ENCODE measurements at regions not wholly inside any gene's neighbourhood (a gene's known extent, or its start where the extent isn't known, plus 50 kb on each side); places are given as distances from the start of the nearest gene placed in this dataset.
"Not testable (repeated sequence)": the region's sequence is repeated elsewhere in the genome, so short reads cannot be mapped to it uniquely, and the experiment has no call there.

- DNase-seq (ENCODE audit: low spot score): no peak
Observed at GRCh38 chr4:152193059-152193458, 342.8 kb downstream of the FBXW7 start.

GRCh38 chr4:152190907-152191306 lies 345.0 kb downstream of the FBXW7 start:
- no peak for DNase-seq (ENCODE audit: low spot score)

- no peak for DNase-seq (ENCODE audit: low spot score)
Observed at GRCh38 chr4:152189451-152190179, 346.3 kb downstream of the FBXW7 start.

- no peak for DNase-seq (ENCODE audit: low spot score)
Observed at GRCh38 chr4:152188801-152189200, 347.1 kb downstream of the FBXW7 start.

GRCh38 chr4:152187693-152188092 lies 348.2 kb downstream of the FBXW7 start:
- DNase-seq (ENCODE audit: low spot score): no peak

GRCh38 chr4:152185786-152186550 lies 349.9 kb downstream of the FBXW7 start:
- DNase-seq (ENCODE audit: low spot score): no peak

GRCh38 chr4:152181150-152181549 lies 354.7 kb downstream of the FBXW7 start:
- no peak for DNase-seq (ENCODE audit: low spot score)

GRCh38 chr4:152180369-152180768 lies 355.5 kb downstream of the FBXW7 start:
- no peak for DNase-seq (ENCODE audit: low spot score)

- DNase-seq (ENCODE audit: low spot score): not testable (repeated sequence)
Observed at GRCh38 chr4:152177538-152177937, 358.4 kb downstream of the FBXW7 start.

- no peak for DNase-seq (ENCODE audit: low spot score)
Observed at GRCh38 chr4:152176627-152177214, 359.2 kb downstream of the FBXW7 start.

GRCh38 chr4:152175586-152175985 lies 360.3 kb downstream of the FBXW7 start:
- no peak for DNase-seq (ENCODE audit: low spot score)

- DNase-seq (ENCODE audit: low spot score): no peak
Observed at GRCh38 chr4:152172146-152172545, 363.7 kb downstream of the FBXW7 start.

- no peak for DNase-seq (ENCODE audit: low spot score)
Observed at GRCh38 chr4:152171556-152171955, 364.3 kb downstream of the FBXW7 start.

GRCh38 chr4:152169683-152170082 lies 366.2 kb downstream of the FBXW7 start:
- DNase-seq (ENCODE audit: low spot score): no peak

GRCh38 chr4:152168987-152169616 lies 366.8 kb downstream of the FBXW7 start:
- DNase-seq (ENCODE audit: low spot score): no peak

- DNase-seq (ENCODE audit: low spot score): no peak
Observed at GRCh38 chr4:152166567-152166966, 369.3 kb downstream of the FBXW7 start.

- no peak for DNase-seq (ENCODE audit: low spot score)
Observed at GRCh38 chr4:152165846-152166245, 370.0 kb downstream of the FBXW7 start.

- DNase-seq (ENCODE audit: low spot score): no peak
Observed at GRCh38 chr4:152165146-152165545, 370.7 kb downstream of the FBXW7 start.

GRCh38 chr4:152164561-152164960 lies 371.3 kb downstream of the FBXW7 start:
- no peak for DNase-seq (ENCODE audit: low spot score)

- no peak for DNase-seq (ENCODE audit: low spot score)
Observed at GRCh38 chr4:152162331-152162697, 373.6 kb downstream of the FBXW7 start.

- DNase-seq (ENCODE audit: low spot score): no peak
Observed at GRCh38 chr4:152161676-152162330, 374.1 kb downstream of the FBXW7 start.

GRCh38 chr4:152160225-152160800 lies 375.6 kb downstream of the FBXW7 start:
- no peak for DNase-seq (ENCODE audit: low spot score)

Measured in CD4-positive, alpha-beta T cell treated with Interleukin-2 at 100 ng/mL for 4 hours (primary cell).